ENCODE measurements at regions not wholly inside any gene's neighbourhood (a gene's known extent, or its start where the extent isn't known, plus 50 kb on each side); places are given as distances from the start of the nearest gene placed in this dataset.

DNA sequence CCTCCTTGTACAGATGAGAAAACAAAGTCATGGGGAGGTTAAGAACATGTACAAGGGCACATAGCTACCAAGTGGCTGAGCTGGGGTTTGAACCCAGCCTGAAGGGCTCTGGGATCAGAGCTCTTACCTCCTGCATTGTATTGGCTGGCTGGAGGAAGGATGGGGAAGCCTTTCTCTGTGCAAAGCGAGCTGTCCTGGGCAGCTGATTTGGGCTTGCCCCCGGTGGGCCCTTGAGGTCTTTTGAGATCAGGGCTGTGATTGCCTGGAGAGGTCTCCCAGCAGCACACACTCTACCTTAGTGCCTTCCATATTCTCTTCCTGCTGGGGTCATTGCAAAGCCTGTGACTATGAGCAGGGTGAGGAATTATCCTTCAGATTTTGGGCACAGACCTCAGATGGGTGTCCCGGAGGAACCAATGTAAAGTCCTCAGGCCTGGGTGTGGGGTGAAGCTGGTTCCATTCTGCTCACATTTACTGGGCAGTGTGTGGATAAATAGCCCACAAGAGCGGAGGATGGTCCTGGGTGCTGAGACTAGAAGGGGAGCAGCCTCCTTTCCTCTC is 53.3 kb upstream of the EPS8L3 start:
- H3K9me3 ChIP-seq (ENCODE audit: low read depth, low read length): peaks cover 12% of the 10 kb centered on the region; the same call in 1 of the 2 replicates
- TF ChIP-seq FOXP2 (optimal IDR thresholded peaks at IDR 0.05; ENCODE audit: control extremely low read depth, extremely low read length, insufficient read depth): no peak
- no peak for TF ChIP-seq POLR2AphosphoS5 (IDR thresholded peaks at IDR 0.05; ENCODE audit: borderline replicate concordance, low read depth, low read length)
- no peak for TF ChIP-seq EZH2 (IDR thresholded peaks at IDR 0.05)
- 0 out of 2 replicates have a peak, but pooled peaks cover 3% of the 10 kb centered on the region for H3K36me3 ChIP-seq (ENCODE audit: insufficient read depth, low read length)
- DNase-seq (ENCODE audit: low read depth, low spot score): no peak
- H3K27ac ChIP-seq: peak overlapping the region; percentile 100
- no peak overlapping the region for H3K9ac ChIP-seq (ENCODE audit: insufficient read length)
- H3K4me3 ChIP-seq: no peak overlapping the region

DNA sequence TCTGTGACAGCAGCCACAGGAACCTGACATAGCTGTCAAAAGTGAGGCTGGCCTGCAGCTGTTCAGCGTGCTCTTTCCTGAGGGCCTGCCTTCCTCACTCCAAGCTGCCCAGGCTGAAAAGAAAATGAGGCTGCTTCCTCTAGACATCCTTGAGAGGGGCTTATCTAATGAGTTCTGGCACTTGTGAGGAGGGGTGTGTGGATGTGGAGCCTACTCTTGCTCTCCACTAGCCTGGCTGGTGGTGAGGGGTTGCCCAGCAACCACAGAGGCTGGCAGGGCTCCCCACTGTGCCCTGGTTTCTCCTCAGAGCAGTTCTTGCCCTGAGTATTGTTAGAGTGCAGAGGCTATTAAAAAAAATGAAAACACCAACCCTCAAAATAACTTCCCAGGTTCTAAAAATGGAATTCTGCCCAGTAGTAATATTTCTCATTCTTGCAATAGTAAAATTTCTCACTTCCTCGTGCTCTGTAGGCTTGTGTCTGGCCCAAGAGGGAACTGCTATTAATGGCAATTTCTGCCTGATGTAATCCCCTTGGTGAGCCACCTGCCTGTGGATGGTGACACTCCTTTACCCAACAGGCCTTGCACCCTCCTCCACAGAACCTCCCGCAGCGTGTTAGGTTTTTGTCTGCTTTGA is 52.6 kb upstream of the EPS8L3 start:
- TF ChIP-seq EZH2 (IDR thresholded peaks at IDR 0.05) (no peak), FOXP2 (optimal IDR thresholded peaks at IDR 0.05; ENCODE audit: control extremely low read depth, extremely low read length, insufficient read depth) (no peak), POLR2AphosphoS5 (IDR thresholded peaks at IDR 0.05; ENCODE audit: borderline replicate concordance, low read depth, low read length) (no peak)
- Histone ChIP-seq H3K9me3 (ENCODE audit: low read depth, low read length) (peaks cover 12% of the 10 kb centered on the region; the same call in 1 of the 2 replicates), H3K9ac (ENCODE audit: insufficient read length) (no peak overlapping the region), H3K27ac (peak overlapping the region; percentile 100), H3K4me3 (peak overlapping the region; percentile 57; the same call in 1 of the 2 replicates), H3K36me3 (ENCODE audit: insufficient read depth, low read length) (0 out of 2 replicates have a peak, but pooled peaks cover 3% of the 10 kb centered on the region)
- DNase-seq (ENCODE audit: low read depth, low spot score): no peak

DNA sequence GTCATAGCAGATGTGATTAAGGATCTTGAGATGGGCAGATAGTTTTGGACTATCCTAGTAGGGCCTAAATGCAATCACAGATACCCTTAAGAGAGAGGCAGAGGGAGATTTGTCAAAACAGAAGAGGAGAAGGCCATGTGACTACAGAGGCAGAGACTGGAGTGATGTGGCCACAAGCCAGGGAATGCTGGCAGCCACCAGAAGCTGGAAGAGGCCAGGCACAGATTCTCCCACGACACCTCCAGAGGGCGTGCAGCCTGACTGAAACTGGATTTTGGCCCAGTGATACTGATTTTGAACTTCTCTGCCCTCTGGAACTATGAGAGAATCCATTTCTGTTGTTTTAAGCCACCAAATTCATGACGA is 52.1 kb upstream of the EPS8L3 start:
- DNase-seq (ENCODE audit: low read depth, low spot score): no peak
- TF ChIP-seq EZH2 (IDR thresholded peaks at IDR 0.05): no peak
- peak overlapping the region; percentile 46 for H3K9ac ChIP-seq (ENCODE audit: insufficient read length)
- H3K27ac ChIP-seq: peak overlapping the region; percentile 100
- H3K9me3 ChIP-seq (ENCODE audit: low read depth, low read length): peaks cover 12% of the 10 kb centered on the region; the same call in 1 of the 2 replicates
- H3K4me3 ChIP-seq: peak overlapping the region; percentile 57
- H3K36me3 ChIP-seq (ENCODE audit: insufficient read depth, low read length): 0 out of 2 replicates have a peak, but pooled peaks cover 3% of the 10 kb centered on the region

DNA sequence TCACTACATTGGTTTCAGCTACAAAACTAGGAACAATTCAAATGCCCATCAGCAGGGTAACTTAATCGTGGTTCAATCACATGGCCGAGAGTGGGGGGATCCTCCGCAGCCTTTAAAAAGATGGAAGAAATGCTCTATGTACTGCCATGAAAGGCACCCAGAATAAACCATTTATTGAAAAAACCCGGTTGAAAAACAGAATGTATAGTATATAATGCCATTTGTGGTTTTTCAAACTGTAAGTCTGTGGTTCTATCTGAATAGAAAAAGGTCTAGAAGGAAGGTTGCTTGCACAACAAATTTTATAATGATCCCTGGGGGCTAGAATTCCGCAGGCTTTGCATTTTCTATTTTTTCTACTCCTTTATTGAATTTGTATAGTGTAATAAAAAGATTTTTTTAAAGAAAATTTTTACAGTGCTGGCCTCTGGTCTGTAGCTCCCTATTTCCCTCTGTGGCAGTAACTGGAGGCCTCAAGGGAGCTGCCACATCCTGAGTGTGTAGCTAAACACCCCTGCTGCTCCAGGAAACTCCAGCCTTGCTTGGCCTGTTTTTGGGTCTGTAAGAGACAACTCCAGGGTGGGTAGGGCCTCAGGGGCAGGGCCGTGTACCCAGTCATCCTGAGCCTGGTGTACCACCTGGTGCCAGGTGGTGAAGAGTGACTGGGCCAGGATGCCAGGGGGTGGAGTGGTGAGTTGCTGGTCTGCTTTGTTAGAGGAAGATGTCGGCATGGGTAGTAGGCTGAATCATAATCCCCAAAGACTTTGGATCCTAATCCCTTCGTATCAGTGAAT is 51.5 kb upstream of the EPS8L3 start:
- H3K9me3 ChIP-seq (ENCODE audit: low read depth, low read length): peaks cover 12% of the 10 kb centered on the region; the same call in 1 of the 2 replicates
- TF ChIP-seq FOXP2 (optimal IDR thresholded peaks at IDR 0.05; ENCODE audit: control extremely low read depth, extremely low read length, insufficient read depth) (peak; percentile 59), POLR2AphosphoS5 (IDR thresholded peaks at IDR 0.05; ENCODE audit: borderline replicate concordance, low read depth, low read length) (peak; percentile 70; the same call in 1 of the 2 replicates), EZH2 (IDR thresholded peaks at IDR 0.05) (no peak)
- peak overlapping the region; percentile 100 for H3K27ac ChIP-seq
- peak overlapping the region; percentile 63 for H3K4me3 ChIP-seq
- H3K36me3 ChIP-seq (ENCODE audit: insufficient read depth, low read length): peaks cover 3% of the 10 kb centered on the region; the same call in 1 of the 2 replicates
- peak; percentile 99 for DNase-seq (ENCODE audit: low read depth, low spot score)
- peak overlapping the region; percentile 80 for H3K9ac ChIP-seq (ENCODE audit: insufficient read length)

DNA sequence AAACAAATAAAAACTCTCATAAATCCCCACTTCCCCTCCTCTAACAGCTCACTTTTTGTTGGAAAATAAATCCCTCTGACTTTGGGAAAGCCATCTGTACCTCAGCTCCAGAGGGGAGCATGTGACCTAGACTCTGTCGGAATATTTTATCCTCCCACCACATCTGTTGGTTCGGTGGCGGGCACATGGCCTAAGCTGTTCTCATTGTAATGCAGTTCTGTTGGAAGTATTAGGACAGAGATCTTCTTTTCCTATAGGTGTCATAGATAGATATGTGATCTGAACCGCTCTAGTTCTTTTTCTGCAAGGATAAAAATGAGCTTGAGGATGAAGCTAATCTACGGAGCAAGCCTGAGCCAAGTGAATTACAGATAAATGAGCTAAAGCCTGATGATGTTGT is 50.5 kb upstream of the EPS8L3 start:
- peaks cover 3% of the 10 kb centered on the region; the same call in 1 of the 2 replicates for H3K36me3 ChIP-seq (ENCODE audit: insufficient read depth, low read length)
- peak overlapping the region; percentile 80 for H3K9ac ChIP-seq (ENCODE audit: insufficient read length)

More for the DNA sequence above, 50.5 kb upstream of the EPS8L3 start:
- TF ChIP-seq POLR2AphosphoS5 (IDR thresholded peaks at IDR 0.05; ENCODE audit: borderline replicate concordance, low read depth, low read length) (no peak), FOXP2 (optimal IDR thresholded peaks at IDR 0.05; ENCODE audit: control extremely low read depth, extremely low read length, insufficient read depth) (no peak), EZH2 (IDR thresholded peaks at IDR 0.05) (no peak)
- no peak for DNase-seq (ENCODE audit: low read depth, low spot score)
- peaks cover 12% of the 10 kb centered on the region; the same call in 1 of the 2 replicates for H3K9me3 ChIP-seq (ENCODE audit: low read depth, low read length)
- peak overlapping the region; percentile 63 for H3K4me3 ChIP-seq
- peak overlapping the region; percentile 100 for H3K27ac ChIP-seq

Measured in SK-N-MC (cell line).